SK-N-SH (cell line): ENCODE measurements at regions not wholly inside any gene's neighbourhood (a gene's known extent, or its start where the extent isn't known, plus 50 kb on each side); places are given as distances from the start of the nearest gene placed in this dataset.
"Not testable (repeated sequence)": the region's sequence is repeated elsewhere in the genome, so short reads cannot be mapped to it uniquely, and the experiment has no call there.

Source experiments
- CTCF ChIP-seq: fragments of 200-600 bp; sonication (generic); IDR thresholded peaks from 2 replicates; pipeline ENCODE4 v1.6.1; 2017; ENCODE audit warnings: antibody characterized with exemption, mild to moderate bottlenecking, moderate library complexity
- EP300 ChIP-seq, 2 experiments: IDR thresholded peaks; 2 replicates each; pipeline versions ENCODE4 v1.4.0 to v1.6.1; 2012; ENCODE audit warnings: borderline replicate concordance in 1 of 2, low read depth in 1 of 2, low read length in 1 of 2
- REST ChIP-seq: IDR thresholded peaks from 2 replicates; pipeline ENCODE4 v1.6.1; 2012; ENCODE audit warnings: mild to moderate bottlenecking, low read depth, low read length, moderate library complexity
- USF2 ChIP-seq: fragments of 150-350 bp; IDR thresholded peaks from 2 replicates; pipeline ENCODE4 v1.6.1; 2017; ENCODE audit warnings: antibody characterized with exemption, low read length, low read depth, borderline replicate concordance

- not testable (repeated sequence) for TF ChIP-seq REST; EP300 (IDR thresholded peaks at IDR 0.05; ENCODE audit: borderline replicate concordance in 1 of 2, low read depth in 1 of 2, low read length in 1 of 2); USF2; CTCF
Observed at GRCh38 chr12:30272515-30272914, 423.2 kb downstream of the IPO8 start.
